Peyer's patch (tissue), 4 donors: ENCODE measurements at regions not wholly inside any gene's neighbourhood (a gene's known extent, or its start where the extent isn't known, plus 50 kb on each side); places are given as distances from the start of the nearest gene placed in this dataset.

Source experiments
- DNase-seq, 3 donors: peaks; one replicate each; pipeline ENCODE4 v3.0.0-alpha.2; 2017 to 2019
- H3K27ac ChIP-seq, 4 donors: fragments of 200-600 bp; sonication (generic); one replicate each; pipeline ENCODE4 v1.5.1; 2016 to 2019
- H3K27me3 ChIP-seq, 2 donors: fragments of 200-600 bp; sonication (generic); one replicate each; pipeline ENCODE4 v1.5.1; 2019
- H3K36me3 ChIP-seq, 3 donors: fragments of 200-600 bp; sonication (generic); one replicate each; pipeline ENCODE4 v1.5.1; 2016 to 2019
- H3K4me1 ChIP-seq, 4 donors: fragments of 200-600 bp; sonication (generic); one replicate each; pipeline ENCODE4 v1.5.1; 2016 to 2019
- H3K4me3 ChIP-seq, 4 donors: fragments of 200-600 bp; sonication (generic); 1 replicate in 3 of 4; 2 replicates in 1 of 4; pipeline ENCODE4 v1.5.1; 2016 to 2019; ENCODE audit warnings: mild to moderate bottlenecking in 1 of 4
- H3K9me3 ChIP-seq, 4 donors: fragments of 200-600 bp; sonication (generic); one replicate each; pipeline ENCODE4 v1.5.1; 2016 to 2019; ENCODE audit warnings: mild to moderate bottlenecking in 1 of 4
- POLR2A ChIP-seq, 2 donors: fragments of 450-650 bp; IDR thresholded peaks; one replicate each; pipeline ENCODE4 v1.5.1; 2017; ENCODE audit warnings: antibody characterized with exemption in 2 of 2, mild to moderate bottlenecking in 2 of 2, moderate library complexity in 2 of 2
- TF ChIP-seq, protein P1 (sequence below), 6 experiments: fragments of 450-650 bp in 4 of 6; fragments of 200-600 bp in 2 of 6; sonication (generic) in 1 of 6; IDR thresholded peaks; one replicate each; pipeline ENCODE4 v1.5.1; 2017 to 2019; ENCODE audit warnings: antibody characterized with exemption in 6 of 6, mild to moderate bottlenecking in 3 of 6, moderate library complexity in 1 of 6

DNA sequence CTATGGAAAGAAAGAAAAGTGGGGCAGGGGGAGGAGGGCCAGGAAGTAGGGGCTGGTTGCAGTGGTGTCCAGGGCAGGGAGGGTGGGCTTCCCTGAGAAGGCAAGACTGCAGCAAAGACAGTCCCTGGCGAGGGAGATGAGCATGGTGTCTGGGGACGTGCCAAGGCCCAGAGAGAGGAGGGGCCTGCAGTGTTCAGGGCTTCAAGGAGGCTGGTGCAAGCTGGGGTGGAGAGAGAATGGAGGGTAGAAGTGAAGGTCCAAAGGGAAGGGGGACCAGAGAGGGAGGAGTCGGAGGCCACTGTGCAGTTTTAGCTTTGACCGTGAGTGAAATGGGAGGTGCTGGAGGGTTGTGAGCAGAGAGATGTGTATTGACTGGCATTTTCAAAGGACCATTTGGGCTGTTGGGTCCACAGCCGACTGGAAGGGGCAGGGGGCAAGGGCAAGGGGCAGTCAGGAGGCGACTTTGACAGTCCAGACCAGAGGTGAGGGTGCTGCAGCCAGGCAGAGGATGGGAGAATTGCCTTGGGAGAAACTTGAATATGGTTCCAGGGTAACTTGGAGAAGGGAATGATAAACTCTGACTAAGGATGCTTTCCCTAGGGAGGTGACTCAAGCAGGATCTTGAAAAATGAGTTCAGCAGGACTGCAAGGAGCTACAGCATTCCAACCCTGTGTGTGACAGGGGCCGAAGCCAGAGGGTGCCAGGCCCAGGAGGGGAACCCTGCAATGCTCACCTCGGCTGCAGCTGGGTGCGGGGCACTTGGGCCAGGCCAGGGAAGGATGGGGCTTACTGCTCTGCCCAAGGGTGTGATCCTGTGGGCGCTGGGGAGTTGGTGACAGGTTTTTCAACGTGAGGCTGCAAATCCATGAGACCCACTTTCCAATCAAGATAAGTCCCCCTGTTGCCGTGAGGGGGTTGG is 177.1 kb upstream of the HAAO start:
- peak in 1 of 3 donors; percentile 33 for DNase-seq
- Histone ChIP-seq H3K27ac (no peak overlapping the region), H3K27me3 (no peaks in the 10 kb centered on the region), H3K4me3 (no peak overlapping the region), H3K4me1 (peaks cover 0 to 3% (median under 1%) of the 10 kb centered on the region in 4 donors), H3K9me3 (no peaks in the 10 kb centered on the region), H3K36me3 (no peaks in the 10 kb centered on the region)
- TF ChIP-seq, protein P1, sequence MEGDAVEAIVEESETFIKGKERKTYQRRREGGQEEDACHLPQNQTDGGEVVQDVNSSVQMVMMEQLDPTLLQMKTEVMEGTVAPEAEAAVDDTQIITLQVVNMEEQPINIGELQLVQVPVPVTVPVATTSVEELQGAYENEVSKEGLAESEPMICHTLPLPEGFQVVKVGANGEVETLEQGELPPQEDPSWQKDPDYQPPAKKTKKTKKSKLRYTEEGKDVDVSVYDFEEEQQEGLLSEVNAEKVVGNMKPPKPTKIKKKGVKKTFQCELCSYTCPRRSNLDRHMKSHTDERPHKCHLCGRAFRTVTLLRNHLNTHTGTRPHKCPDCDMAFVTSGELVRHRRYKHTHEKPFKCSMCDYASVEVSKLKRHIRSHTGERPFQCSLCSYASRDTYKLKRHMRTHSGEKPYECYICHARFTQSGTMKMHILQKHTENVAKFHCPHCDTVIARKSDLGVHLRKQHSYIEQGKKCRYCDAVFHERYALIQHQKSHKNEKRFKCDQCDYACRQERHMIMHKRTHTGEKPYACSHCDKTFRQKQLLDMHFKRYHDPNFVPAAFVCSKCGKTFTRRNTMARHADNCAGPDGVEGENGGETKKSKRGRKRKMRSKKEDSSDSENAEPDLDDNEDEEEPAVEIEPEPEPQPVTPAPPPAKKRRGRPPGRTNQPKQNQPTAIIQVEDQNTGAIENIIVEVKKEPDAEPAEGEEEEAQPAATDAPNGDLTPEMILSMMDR (IDR thresholded peaks at IDR 0.05), result no peak
- TF ChIP-seq POLR2A (IDR thresholded peaks at IDR 0.05), result no peak

DNA sequence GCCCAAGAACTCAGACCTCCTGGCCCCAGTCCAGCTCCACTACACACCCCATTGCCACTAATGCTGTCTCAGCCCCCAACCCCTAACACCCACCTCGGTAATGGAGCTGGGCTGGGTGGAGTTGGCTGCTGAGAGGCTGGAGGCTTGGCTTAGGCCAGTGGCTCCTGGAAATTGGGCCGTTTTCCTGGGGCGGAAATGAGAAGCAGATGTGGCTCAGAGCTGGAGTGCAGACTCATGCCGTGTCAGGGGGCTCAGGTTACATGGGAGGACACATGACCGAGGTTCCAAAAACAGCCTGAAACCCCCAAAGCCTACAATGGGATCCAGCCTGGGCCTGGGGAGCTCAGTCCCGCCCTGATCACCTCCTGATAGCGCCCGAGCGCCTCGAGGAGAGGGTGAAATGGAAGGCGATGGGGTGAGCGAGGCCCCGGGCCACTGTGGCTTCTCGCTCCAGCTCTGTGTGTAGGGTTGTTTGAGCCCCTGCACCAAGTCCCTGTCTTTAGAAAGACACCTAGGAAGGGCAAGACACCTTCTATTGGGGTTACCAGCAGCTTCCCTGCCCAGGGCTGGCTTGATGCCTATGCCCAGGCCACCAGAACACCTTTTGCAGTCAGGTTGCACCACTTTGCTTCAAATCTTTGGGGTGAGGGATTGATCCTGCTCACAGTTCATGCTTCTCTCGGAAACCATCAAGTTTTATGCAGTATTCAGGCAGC is 175.7 kb upstream of the HAAO start:
- no peak for DNase-seq
- Histone ChIP-seq H3K27me3 (no peaks in the 10 kb centered on the region), H3K36me3 (no peaks in the 10 kb centered on the region), H3K4me1 (no peaks in the 10 kb centered on the region), H3K27ac (peak overlapping the region in 1 of 4 donors; percentile 11), H3K4me3 (no peak overlapping the region), H3K9me3 (no peaks in the 10 kb centered on the region)
- TF ChIP-seq POLR2A (IDR thresholded peaks at IDR 0.05), result no peak
- TF ChIP-seq, protein P1 (IDR thresholded peaks at IDR 0.05), result no peak

DNA sequence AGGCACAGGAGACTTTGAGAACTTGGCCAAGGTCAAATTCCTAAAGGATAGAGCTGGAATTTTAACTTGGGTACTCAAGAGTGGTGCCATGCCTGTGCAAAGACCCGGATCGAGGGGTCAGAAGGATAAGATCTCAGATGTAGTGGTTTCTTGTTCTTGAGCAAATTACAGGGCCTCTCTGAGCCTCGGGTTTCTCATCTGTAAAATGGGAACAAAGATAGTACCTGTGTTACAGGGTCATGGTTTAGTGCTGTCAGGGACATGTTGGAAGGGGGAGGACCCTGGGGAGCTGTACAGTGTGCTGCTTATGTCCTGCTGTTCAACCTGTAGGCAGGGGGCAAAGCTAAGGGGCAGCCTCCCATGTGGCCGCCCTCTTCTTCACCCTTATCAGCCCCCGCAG is 173.5 kb upstream of the HAAO start:
- Histone ChIP-seq H3K4me3 (no peak overlapping the region), H3K9me3 (no peaks in the 10 kb centered on the region), H3K27me3 (no peaks in the 10 kb centered on the region), H3K27ac (no peak overlapping the region), H3K36me3 (no peaks in the 10 kb centered on the region), H3K4me1 (peaks cover 0 to 17% (median 5%) of the 10 kb centered on the region in 4 donors)
- no peak for DNase-seq
- TF ChIP-seq, protein P1 (IDR thresholded peaks at IDR 0.05), result no peak
- TF ChIP-seq POLR2A (IDR thresholded peaks at IDR 0.05), result no peak

DNA sequence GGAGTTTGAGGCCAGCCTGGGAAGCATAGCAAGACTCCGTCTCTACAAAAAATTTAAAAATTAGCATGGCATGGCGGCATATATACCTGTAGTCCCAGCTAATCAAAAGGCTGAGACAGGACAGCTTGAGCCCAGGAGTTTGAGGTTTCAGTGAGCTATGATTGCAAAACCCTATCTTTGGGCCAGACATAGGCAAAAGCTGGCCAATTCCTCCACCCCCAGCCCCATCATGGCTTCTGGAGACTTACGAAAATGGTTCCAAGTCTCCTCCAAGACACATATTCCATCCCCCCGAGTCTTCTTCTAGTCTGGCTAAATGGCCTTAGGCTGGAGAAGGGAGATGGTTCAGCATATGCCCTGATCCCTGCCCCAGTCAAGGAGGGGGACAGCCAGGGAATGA is 172.8 kb upstream of the HAAO start:
- DNase-seq, result no peak
- no peak overlapping the region for H3K4me3 ChIP-seq
- H3K9me3 ChIP-seq, result no peaks in the 10 kb centered on the region
- H3K4me1 ChIP-seq, result peaks cover 0 to 23% (median 7%) of the 10 kb centered on the region in 4 donors
- no peaks in the 10 kb centered on the region for H3K27me3 ChIP-seq
- H3K27ac ChIP-seq, result peak overlapping the region in 3 of 4 donors; percentile 15 to 42 (median 16)
- no peaks in the 10 kb centered on the region for H3K36me3 ChIP-seq
- TF ChIP-seq, protein P1 (IDR thresholded peaks at IDR 0.05), result no peak
- TF ChIP-seq POLR2A (IDR thresholded peaks at IDR 0.05), result no peak

DNA sequence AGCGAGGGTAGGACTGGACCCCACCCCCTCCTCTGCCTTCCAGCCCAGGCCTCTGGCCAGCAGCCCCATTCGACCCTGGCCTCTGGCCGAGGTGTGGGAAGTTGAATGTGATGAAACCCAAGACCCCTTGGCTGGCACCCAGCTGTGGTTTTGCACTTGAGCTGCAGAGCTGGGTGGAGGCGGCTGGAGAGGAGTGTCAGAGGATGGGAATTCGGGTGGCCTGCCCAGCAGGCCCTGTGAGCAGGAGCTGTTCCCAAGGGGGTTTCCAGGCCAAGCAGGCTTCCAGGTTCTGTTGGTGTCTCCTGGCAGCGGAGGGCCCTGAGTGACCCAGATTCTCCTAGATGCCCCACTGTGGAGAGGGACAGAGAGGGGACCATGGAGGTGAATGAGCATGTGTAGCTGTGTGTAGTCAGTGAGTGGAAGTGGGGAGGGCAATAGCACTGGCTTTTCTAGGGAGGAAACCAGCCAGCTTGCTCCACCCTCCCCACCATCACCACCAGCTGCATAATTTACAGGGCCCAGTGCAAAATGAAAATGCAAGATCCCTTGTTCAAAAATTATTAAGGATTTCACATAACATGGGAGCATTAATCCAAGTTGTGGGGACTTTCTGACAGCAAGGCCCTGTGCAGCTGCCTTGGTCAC is 172.2 kb upstream of the HAAO start:
- DNase-seq, result peak in 1 of 3 donors; percentile 59
- Histone ChIP-seq H3K27me3 (no peaks in the 10 kb centered on the region), H3K9me3 (no peaks in the 10 kb centered on the region), H3K4me1 (peaks cover 0 to 29% (median 7%) of the 10 kb centered on the region in 4 donors), H3K36me3 (no peaks in the 10 kb centered on the region), H3K27ac (peak overlapping the region; percentile 15 to 42 (median 24)), H3K4me3 (no peak overlapping the region)
- TF ChIP-seq POLR2A (IDR thresholded peaks at IDR 0.05), result no peak
- TF ChIP-seq, protein P1 (IDR thresholded peaks at IDR 0.05), result no peak
